Stomach smooth muscle (tissue), 2 donors: ENCODE measurements at regions not wholly inside any gene's neighbourhood (a gene's known extent, or its start where the extent isn't known, plus 50 kb on each side); places are given as distances from the start of the nearest gene placed in this dataset.
A peak's percentile ranks its signal among the peaks of the same experiment; 100 is the strongest.

Experiments
- H3K27ac ChIP-seq: one replicate; pipeline ENCODE4 v1.7.0; 2013; ENCODE audit warnings: mild to moderate bottlenecking, low read length, inconsistent platforms
- H3K27me3 ChIP-seq, 2 donors: one replicate each; pipeline ENCODE4 v1.7.0; 2013; ENCODE audit warnings: low read length in 2 of 2; ENCODE audit not compliant: insufficient read depth in 2 of 2, control insufficient read depth in 1 of 2
- H3K36me3 ChIP-seq, 2 donors: one replicate each; pipeline ENCODE4 v1.7.0; 2013; ENCODE audit warnings: low read length in 2 of 2; ENCODE audit not compliant: control insufficient read depth in 2 of 2, insufficient read depth in 2 of 2
- H3K4me1 ChIP-seq: one replicate; pipeline ENCODE4 v1.7.0; 2013; ENCODE audit warnings: low read length; ENCODE audit not compliant: control insufficient read depth, insufficient read depth
- H3K4me3 ChIP-seq, 2 donors: one replicate each; pipeline ENCODE4 v1.7.0; 2013; ENCODE audit warnings: low read length in 2 of 2
- H3K9ac ChIP-seq, 2 donors: one replicate each; pipeline ENCODE4 v1.7.0; 2013; ENCODE audit warnings: low read length in 2 of 2, mild to moderate bottlenecking in 1 of 2
- H3K9me3 ChIP-seq, 2 donors: one replicate each; pipeline ENCODE4 v1.7.0; 2013; ENCODE audit warnings: low read length in 2 of 2; ENCODE audit not compliant: control insufficient read depth in 2 of 2
- donor health status: healthy.
- donor health status: Pancreatic carcinoma.

DNA sequence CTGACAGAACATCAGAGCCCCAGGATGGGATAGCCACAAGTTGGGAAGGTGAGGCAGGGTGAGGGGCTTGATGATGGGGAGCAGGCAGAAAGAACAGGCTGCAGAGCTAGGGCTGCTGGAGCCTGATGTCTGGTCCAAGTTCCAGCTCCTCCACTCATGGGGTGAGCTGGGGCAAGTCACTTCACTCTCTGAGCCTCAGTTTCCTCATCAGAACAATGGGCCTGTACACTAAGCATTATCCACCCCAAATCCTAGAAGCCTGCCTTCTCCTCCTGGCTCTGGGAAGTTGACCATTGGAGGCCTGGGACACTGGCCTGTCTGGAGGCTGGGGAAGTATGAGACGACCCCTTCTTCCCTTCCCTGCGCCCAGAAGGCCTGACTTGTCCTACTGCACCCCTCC lies 51.8 kb upstream of the PSD2 start:
- H3K4me3 ChIP-seq: no peak overlapping the region
- H3K27ac ChIP-seq: no peak overlapping the region
- H3K9me3 ChIP-seq: no peaks in the 10 kb centered on the region
- peaks cover 8 to 21% of the 10 kb centered on the region in 2 donors for H3K27me3 ChIP-seq
- no peak overlapping the region for H3K9ac ChIP-seq
- H3K36me3 ChIP-seq: no peaks in the 10 kb centered on the region
- H3K4me1 ChIP-seq: peaks cover 35% of the 10 kb centered on the region

DNA sequence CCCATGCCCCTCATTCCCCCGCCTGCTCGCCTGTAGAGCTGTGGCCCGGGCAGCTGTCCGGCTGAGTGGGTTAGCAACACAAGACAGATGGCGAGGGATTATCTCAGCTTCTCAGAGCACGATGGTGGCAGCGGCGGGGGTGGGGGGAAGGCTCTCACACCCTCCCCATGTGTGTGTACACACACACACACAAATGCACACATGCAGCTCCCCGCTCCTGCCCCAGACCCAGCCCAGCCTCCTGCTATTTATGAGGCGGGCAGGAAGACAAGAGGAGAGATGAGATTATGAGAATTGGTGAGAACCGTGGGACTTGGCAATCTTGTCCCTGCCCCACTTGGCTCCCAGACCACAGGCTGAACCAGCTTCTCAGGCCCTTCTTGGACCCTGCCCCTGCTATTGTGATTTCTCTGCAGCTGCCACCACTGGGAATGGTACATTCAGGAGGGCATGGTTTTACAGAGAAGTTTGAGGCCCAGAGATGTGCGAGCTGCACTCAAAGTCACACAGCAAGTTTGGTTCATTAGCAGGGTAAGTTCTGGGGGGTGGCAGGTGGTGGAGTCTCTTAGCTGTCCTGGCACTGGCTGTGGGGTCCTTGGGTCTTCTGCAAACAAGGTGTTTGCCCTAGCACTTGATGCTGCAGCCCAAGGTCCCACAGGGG lies 51.0 kb upstream of the PSD2 start:
- Histone ChIP-seq H3K36me3 (no peaks in the 10 kb centered on the region), H3K4me1 (peaks cover 35% of the 10 kb centered on the region), H3K9ac (no peak overlapping the region), H3K27ac (no peak overlapping the region), H3K27me3 (peaks cover 10 to 21% of the 10 kb centered on the region in 2 donors), H3K4me3 (no peak overlapping the region), H3K9me3 (no peaks in the 10 kb centered on the region)

DNA sequence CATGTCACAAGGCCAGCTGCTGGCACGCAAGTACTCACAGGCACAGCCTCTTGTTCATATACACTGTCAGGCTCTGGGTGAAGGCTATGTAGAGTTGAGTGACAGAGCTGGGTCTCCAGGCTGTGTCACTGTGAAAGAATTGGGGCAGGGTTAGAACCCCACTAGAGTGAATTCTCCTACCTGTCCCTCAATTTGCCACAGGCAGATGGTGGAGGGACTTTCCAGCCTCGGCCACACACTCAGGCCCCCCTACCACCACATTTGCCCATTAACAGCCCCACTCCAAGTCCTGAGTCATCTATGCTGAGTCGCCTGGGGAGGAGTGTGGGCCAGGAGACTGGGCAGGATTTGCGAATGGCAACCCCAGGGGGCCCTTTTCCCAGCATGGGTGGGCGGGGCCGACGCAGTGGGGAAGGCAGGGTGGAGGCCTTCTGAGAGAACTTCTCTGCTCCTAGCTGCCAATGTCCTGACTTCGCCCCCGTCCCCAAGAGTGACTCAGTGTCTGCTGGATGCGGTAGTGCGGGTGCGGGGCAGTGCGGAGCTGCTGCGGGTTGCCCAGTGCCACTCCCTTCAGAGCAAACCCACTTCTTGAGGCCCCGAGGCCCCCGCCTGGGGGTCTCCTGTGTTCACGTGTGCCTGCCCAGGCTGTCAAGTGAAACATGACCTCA lies 50.3 kb upstream of the PSD2 start:
- Histone ChIP-seq H3K27me3 (peaks cover 11 to 21% of the 10 kb centered on the region in 2 donors), H3K4me3 (peak overlapping the region in 1 of 2 donors; percentile 73), H3K36me3 (no peaks in the 10 kb centered on the region), H3K9me3 (no peaks in the 10 kb centered on the region), H3K9ac (no peak overlapping the region), H3K4me1 (peaks cover 35% of the 10 kb centered on the region), H3K27ac (peak overlapping the region; percentile 6)

GRCh38 chr5:139745800-139746690 lies 49.6 kb upstream of the PSD2 start:
- Histone ChIP-seq H3K27me3 (peaks cover 12 to 21% of the 10 kb centered on the region in 2 donors), H3K4me1 (peaks cover 35% of the 10 kb centered on the region), H3K9ac (peak overlapping the region in 1 of 2 donors; percentile 45), H3K9me3 (no peaks in the 10 kb centered on the region), H3K36me3 (no peaks in the 10 kb centered on the region), H3K27ac (peak overlapping the region; percentile 6), H3K4me3 (peak overlapping the region; percentile 72 to 73)
